Nephron progenitor cell (in vitro differentiated cells): ENCODE measurements at regions not wholly inside any gene's neighbourhood (a gene's known extent, or its start where the extent isn't known, plus 50 kb on each side); places are given as distances from the start of the nearest gene placed in this dataset.

ENCODE experiments used
- DNase-seq: peaks from one replicate; pipeline ENCODE4 v3.0.0; 2021
- H3K27ac Mint-ChIP-seq: 2 replicates; pipeline ENCODE4 v1.8.0; 2021; ENCODE audit warnings: mild to moderate bottlenecking, moderate library complexity, mixed read lengths
- H3K27me3 Mint-ChIP-seq: 2 replicates; pipeline ENCODE4 v1.8.0; 2021; ENCODE audit warnings: mild to moderate bottlenecking, low read depth, mixed read lengths; ENCODE audit not compliant: poor library complexity
- H3K36me3 Mint-ChIP-seq: 2 replicates; pipeline ENCODE4 v1.8.0; 2021; ENCODE audit warnings: low read depth, mixed read lengths
- H3K4me1 Mint-ChIP-seq: 2 replicates; pipeline ENCODE4 v1.8.0; 2021; ENCODE audit warnings: mixed read lengths
- H3K4me3 Mint-ChIP-seq: 2 replicates; pipeline ENCODE4 v1.8.0; 2021; ENCODE audit warnings: mild to moderate bottlenecking, moderate library complexity, mixed read lengths
- H3K9me3 Mint-ChIP-seq: 2 replicates; pipeline ENCODE4 v1.8.0; 2021; ENCODE audit warnings: mild to moderate bottlenecking, moderate library complexity, mixed read lengths
- CTCF ChIP-seq: fragments of 200-600 bp; sonication (generic); IDR thresholded peaks from 2 replicates; pipeline ENCODE4 v1.5.0; 2021; ENCODE audit warnings: antibody characterized with exemption

- peaks cover 4% of the 10 kb centered on the region for H3K27me3 Mint-ChIP-seq
- H3K36me3 Mint-ChIP-seq = no peaks in the 10 kb centered on the region
- no peak for DNase-seq
- peaks cover 6% of the 10 kb centered on the region for H3K4me1 Mint-ChIP-seq
- H3K9me3 Mint-ChIP-seq = peaks cover 14% of the 10 kb centered on the region
- no peak overlapping the region for H3K27ac Mint-ChIP-seq
- TF ChIP-seq CTCF = no peak
- H3K4me3 Mint-ChIP-seq = no peak overlapping the region
Measured at GRCh38 chr13:34254366-34254765, 436.4 kb downstream of the RFC3 start.

GRCh38 chr13:34255711-34256110 lies 437.8 kb downstream of the RFC3 start:
- no peaks in the 10 kb centered on the region for H3K36me3 Mint-ChIP-seq
- peaks cover 6% of the 10 kb centered on the region for H3K4me1 Mint-ChIP-seq
- DNase-seq = no peak
- no peak overlapping the region for H3K4me3 Mint-ChIP-seq
- no peak for TF ChIP-seq CTCF
- H3K27ac Mint-ChIP-seq = no peak overlapping the region
- H3K27me3 Mint-ChIP-seq = peaks cover 4% of the 10 kb centered on the region
- peaks cover 21% of the 10 kb centered on the region for H3K9me3 Mint-ChIP-seq

GRCh38 chr13:34256236-34256635 lies 438.3 kb downstream of the RFC3 start:
- Mint-ChIP-seq H3K4me3 (no peak overlapping the region), H3K36me3 (no peaks in the 10 kb centered on the region), H3K4me1 (peaks cover under 1% of the 10 kb centered on the region), H3K9me3 (peaks cover 25% of the 10 kb centered on the region), H3K27ac (no peak overlapping the region), H3K27me3 (peaks cover 4% of the 10 kb centered on the region)
- DNase-seq = no peak
- no peak for TF ChIP-seq CTCF

GRCh38 chr13:34257966-34258365 lies 440.0 kb downstream of the RFC3 start:
- no peak for TF ChIP-seq CTCF
- no peak overlapping the region for H3K4me3 Mint-ChIP-seq
- peaks cover 24% of the 10 kb centered on the region for H3K9me3 Mint-ChIP-seq
- no peak overlapping the region for H3K27ac Mint-ChIP-seq
- peaks cover 4% of the 10 kb centered on the region for H3K27me3 Mint-ChIP-seq
- no peak for DNase-seq
- no peaks in the 10 kb centered on the region for H3K4me1 Mint-ChIP-seq
- H3K36me3 Mint-ChIP-seq = no peaks in the 10 kb centered on the region

- H3K4me3 Mint-ChIP-seq = no peak overlapping the region
Measured at GRCh38 chr13:34258646-34259386, 440.9 kb downstream of the RFC3 start.

More at GRCh38 chr13:34258646-34259386, 440.9 kb downstream of the RFC3 start:
- TF ChIP-seq CTCF = no peak
- Mint-ChIP-seq H3K9me3 (peaks cover 19% of the 10 kb centered on the region), H3K27ac (no peak overlapping the region), H3K36me3 (no peaks in the 10 kb centered on the region), H3K27me3 (peaks cover 4% of the 10 kb centered on the region), H3K4me1 (no peaks in the 10 kb centered on the region)
- no peak for DNase-seq
